HEK293T (cell line): ENCODE measurements at regions not wholly inside any gene's neighbourhood (a gene's known extent, or its start where the extent isn't known, plus 50 kb on each side); places are given as distances from the start of the nearest gene placed in this dataset.

Experiments used
- BHLHE40 ChIP-seq: fragments of 450-650 bp; IDR thresholded peaks from 2 replicates; pipeline ENCODE4 v1.6.1; 2016; ENCODE audit warnings: mild to moderate bottlenecking, moderate library complexity, borderline replicate concordance
- FOXM1 ChIP-seq: fragments of 450-650 bp; IDR thresholded peaks from 2 replicates; pipeline ENCODE4 v1.6.1; 2017; ENCODE audit warnings: mild to moderate bottlenecking, borderline replicate concordance
- LEF1 ChIP-seq: fragments of 450-650 bp; IDR thresholded peaks from 2 replicates; pipeline ENCODE4 v1.6.1; 2017; ENCODE audit warnings: mild to moderate bottlenecking, borderline replicate concordance
- PKNOX1 ChIP-seq: fragments of 450-650 bp; IDR thresholded peaks from 2 replicates; pipeline ENCODE4 v1.6.1; 2016
- SP1 ChIP-seq: fragments of 450-650 bp; IDR thresholded peaks from 2 replicates; pipeline ENCODE4 v1.6.1; 2017
- TARDBP ChIP-seq: fragments of 450-650 bp; IDR thresholded peaks from 2 replicates; pipeline ENCODE4 v1.6.1; 2016

DNA sequence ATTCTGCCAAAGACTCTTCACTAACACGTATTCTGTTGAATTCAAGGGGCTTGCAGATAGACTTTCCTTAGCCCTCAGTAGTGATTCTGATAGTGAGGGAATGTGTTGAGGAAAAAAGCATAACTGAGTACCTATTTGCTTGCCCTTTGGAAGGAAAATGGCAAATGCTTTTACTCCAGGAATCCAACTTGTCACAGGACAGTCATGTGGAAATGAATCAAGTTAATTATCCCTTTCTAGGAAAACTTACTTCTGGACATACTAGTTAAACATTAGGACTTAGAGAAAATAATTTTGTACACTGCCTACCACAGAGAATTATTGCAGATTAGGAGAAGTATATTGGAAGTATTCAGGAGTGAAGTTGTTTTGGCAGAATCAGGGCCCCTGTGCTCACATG, 148.9 kb upstream of the SLC13A1 start:
- TF ChIP-seq FOXM1 (no peak), TARDBP (no peak), PKNOX1 (no peak), LEF1 (no peak), SP1 (no peak), BHLHE40 (no peak)
